BE2C (cell line): ENCODE measurements at regions not wholly inside any gene's neighbourhood (a gene's known extent, or its start where the extent isn't known, plus 50 kb on each side); places are given as distances from the start of the nearest gene placed in this dataset.
"Not testable (repeated sequence)": the region's sequence is repeated elsewhere in the genome, so short reads cannot be mapped to it uniquely, and the experiment has no call there.

Source experiments
- DNase-seq: peaks from one replicate; pipeline ENCODE4 v3.0.0-alpha.2; 2020
- H3K27me3 ChIP-seq: fragments of 250-450 bp; sonication (Bioruptor Pico); 2 replicates; pipeline ENCODE4 v1.5.1; 2020; ENCODE audit warnings: mild to moderate bottlenecking
- H3K36me3 ChIP-seq: fragments of 250-450 bp; sonication (Bioruptor Pico); 2 replicates; pipeline ENCODE4 v1.5.1; 2020; ENCODE audit warnings: mild to moderate bottlenecking
- H3K4me1 ChIP-seq: fragments of 250-450 bp; sonication (Bioruptor Pico); 2 replicates; pipeline ENCODE4 v1.5.1; 2020
- H3K4me3 ChIP-seq: 2 replicates; pipeline ENCODE4 v1.5.1; 2011; ENCODE audit warnings: low read depth, low read length
- H3K9me3 ChIP-seq: fragments of 250-450 bp; sonication (Bioruptor Pico); 2 replicates; pipeline ENCODE4 v1.5.1; 2020
- CTCF ChIP-seq: IDR thresholded peaks from 2 replicates; pipeline ENCODE4 v1.5.1; 2012; ENCODE audit warnings: mild to moderate bottlenecking, low read depth, low read length

- Histone ChIP-seq H3K27me3 (no peaks in the 10 kb centered on the region), H3K4me3 (no peak overlapping the region), H3K36me3 (no peaks in the 10 kb centered on the region), H3K9me3 (no peaks in the 10 kb centered on the region), H3K4me1 (no peaks in the 10 kb centered on the region)
- no peak for TF ChIP-seq CTCF
- DNase-seq: no peak
Observed at GRCh38 chr9:85876628-85877027, 64.3 kb upstream of the NAA35 start.

GRCh38 chr9:85878872-85879597 lies 61.9 kb upstream of the NAA35 start:
- DNase-seq, H3K9me3 ChIP-seq, H3K36me3 ChIP-seq, H3K27me3 ChIP-seq, H3K4me3 ChIP-seq, H3K4me1 ChIP-seq: not testable (repeated sequence)

- H3K4me3 ChIP-seq, DNase-seq: not testable (repeated sequence)
Observed at GRCh38 chr9:85880507-85880906, 60.4 kb upstream of the NAA35 start.

GRCh38 chr9:85884256-85884655 lies 56.7 kb upstream of the NAA35 start:
- Histone ChIP-seq H3K36me3 (no peaks in the 10 kb centered on the region), H3K4me1 (no peaks in the 10 kb centered on the region), H3K27me3 (no peaks in the 10 kb centered on the region), H3K9me3 (no peaks in the 10 kb centered on the region), H3K4me3 (no peak overlapping the region)
- DNase-seq: no peak
- TF ChIP-seq CTCF: no peak

More at GRCh38 chr9:85880507-85880906, 60.4 kb upstream of the NAA35 start:
- H3K9me3 ChIP-seq, H3K27me3 ChIP-seq, H3K4me1 ChIP-seq, H3K36me3 ChIP-seq: not testable (repeated sequence)

- Histone ChIP-seq H3K4me1 (no peaks in the 10 kb centered on the region), H3K36me3 (no peaks in the 10 kb centered on the region), H3K4me3 (no peak overlapping the region), H3K9me3 (no peaks in the 10 kb centered on the region), H3K27me3 (no peaks in the 10 kb centered on the region)
- TF ChIP-seq CTCF: no peak
- DNase-seq: no peak
Observed at GRCh38 chr9:85890962-85891361, 50.0 kb upstream of the NAA35 start.
